ENCODE measurements at regions not wholly inside any gene's neighbourhood (a gene's known extent, or its start where the extent isn't known, plus 50 kb on each side); places are given as distances from the start of the nearest gene placed in this dataset.

DNA sequence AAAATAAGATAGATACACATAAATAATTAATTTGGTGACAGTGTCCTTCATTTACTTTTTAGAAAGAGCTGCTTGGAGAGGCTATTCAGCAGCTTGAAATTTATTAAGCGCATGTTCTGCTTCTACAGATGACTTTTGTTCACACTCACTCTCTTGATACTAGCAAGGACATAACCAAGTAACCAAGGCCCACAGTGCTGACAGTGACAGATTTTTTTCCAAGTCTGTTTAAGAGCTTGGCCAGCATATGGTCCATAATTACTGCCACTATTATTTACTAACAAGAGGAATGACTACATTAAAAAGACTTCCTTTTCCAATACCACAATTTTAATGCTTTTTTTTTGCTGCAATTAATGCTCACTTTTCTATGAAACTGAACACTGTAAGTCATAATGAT is 673.7 kb upstream of the MIR17HG start:
- H3K4me3 ChIP-seq (ENCODE audit: low read depth in 1 of 2, low read length in 2 of 2) = no peak overlapping the region
- WGBS, 2 donors = 68 to 77% methylated on average over 1 of the region's 1 CpG
- no peaks in the 10 kb centered on the region for H3K9me3 ChIP-seq (ENCODE audit: control insufficient read depth in 2 of 2, insufficient read depth in 1 of 2, low read depth in 1 of 2, low read length in 1 of 2)
- H3K36me3 ChIP-seq (ENCODE audit: control insufficient read depth in 2 of 2, insufficient read depth in 2 of 2, low read length in 1 of 2) = no peaks in the 10 kb centered on the region
- H3K27ac ChIP-seq (ENCODE audit: low read depth in 2 of 2, low read length in 1 of 2) = no peak overlapping the region
- no peaks in the 10 kb centered on the region for H3K4me1 ChIP-seq (ENCODE audit: control insufficient read depth in 2 of 2, insufficient read depth in 2 of 2, low read length in 1 of 2)
- no peaks in the 10 kb centered on the region for H3K27me3 ChIP-seq (ENCODE audit: control insufficient read depth in 1 of 2, insufficient read depth in 2 of 2, low read length in 2 of 2)

- H3K27ac ChIP-seq (ENCODE audit: low read depth in 2 of 2, low read length in 1 of 2) = no peak overlapping the region
- no peak overlapping the region for H3K4me3 ChIP-seq (ENCODE audit: low read depth in 1 of 2, low read length in 2 of 2)
- H3K27me3 ChIP-seq (ENCODE audit: control insufficient read depth in 1 of 2, insufficient read depth in 2 of 2, low read length in 2 of 2) = no peaks in the 10 kb centered on the region
- WGBS, 2 donors = 84 to 88% methylated on average over 2 of the region's 2 CpGs
- H3K36me3 ChIP-seq (ENCODE audit: control insufficient read depth in 2 of 2, insufficient read depth in 2 of 2, low read length in 1 of 2) = no peaks in the 10 kb centered on the region
- H3K4me1 ChIP-seq (ENCODE audit: control insufficient read depth in 2 of 2, insufficient read depth in 2 of 2, low read length in 1 of 2) = no peaks in the 10 kb centered on the region
- H3K9me3 ChIP-seq (ENCODE audit: control insufficient read depth in 2 of 2, insufficient read depth in 1 of 2, low read depth in 1 of 2, low read length in 1 of 2) = no peaks in the 10 kb centered on the region
Measured at GRCh38 chr13:90675129-90675528, 672.4 kb upstream of the MIR17HG start.

DNA sequence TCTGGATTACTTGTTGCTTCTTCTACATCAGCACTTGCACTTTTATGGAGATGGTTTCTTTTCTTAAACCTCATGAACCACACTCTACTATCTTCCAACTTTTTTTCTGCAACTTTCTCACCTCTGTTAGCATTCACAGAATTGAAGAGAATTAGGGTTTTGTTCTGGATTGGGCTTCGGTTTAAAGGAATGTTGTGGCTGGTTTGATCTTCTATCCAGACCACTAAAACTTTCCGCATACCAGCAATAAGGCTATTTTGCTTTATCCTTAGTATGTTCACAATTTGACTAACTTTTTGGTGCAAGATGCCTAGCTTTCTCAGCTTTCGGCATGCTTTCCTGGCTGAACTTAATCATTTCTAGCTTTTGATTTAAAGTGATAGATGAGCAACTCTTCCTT is 666.7 kb upstream of the MIR17HG start:
- H3K36me3 ChIP-seq (ENCODE audit: control insufficient read depth in 2 of 2, insufficient read depth in 2 of 2, low read length in 1 of 2) = no peaks in the 10 kb centered on the region
- H3K9me3 ChIP-seq (ENCODE audit: control insufficient read depth in 2 of 2, insufficient read depth in 1 of 2, low read depth in 1 of 2, low read length in 1 of 2) = no peaks in the 10 kb centered on the region
- H3K4me3 ChIP-seq (ENCODE audit: low read depth in 1 of 2, low read length in 2 of 2) = no peak overlapping the region
- H3K27me3 ChIP-seq (ENCODE audit: control insufficient read depth in 1 of 2, insufficient read depth in 2 of 2, low read length in 2 of 2) = no peaks in the 10 kb centered on the region
- H3K4me1 ChIP-seq (ENCODE audit: control insufficient read depth in 2 of 2, insufficient read depth in 2 of 2, low read length in 1 of 2) = no peaks in the 10 kb centered on the region
- WGBS, 2 donors = 54 to 65% methylated on average over 3 of the region's 3 CpGs
- H3K27ac ChIP-seq (ENCODE audit: low read depth in 2 of 2, low read length in 1 of 2) = no peak overlapping the region

- no peaks in the 10 kb centered on the region for H3K4me1 ChIP-seq (ENCODE audit: control insufficient read depth in 2 of 2, insufficient read depth in 2 of 2, low read length in 1 of 2)
- 64% methylated on average over 6 of the region's 6 CpGs for WGBS, 2 donors
- H3K4me3 ChIP-seq (ENCODE audit: low read depth in 1 of 2, low read length in 2 of 2) = no peak overlapping the region
- H3K27ac ChIP-seq (ENCODE audit: low read depth in 2 of 2, low read length in 1 of 2) = no peak overlapping the region
- H3K27me3 ChIP-seq (ENCODE audit: control insufficient read depth in 1 of 2, insufficient read depth in 2 of 2, low read length in 2 of 2) = no peaks in the 10 kb centered on the region
- no peaks in the 10 kb centered on the region for H3K9me3 ChIP-seq (ENCODE audit: control insufficient read depth in 2 of 2, insufficient read depth in 1 of 2, low read depth in 1 of 2, low read length in 1 of 2)
- H3K36me3 ChIP-seq (ENCODE audit: control insufficient read depth in 2 of 2, insufficient read depth in 2 of 2, low read length in 1 of 2) = no peaks in the 10 kb centered on the region
Measured at GRCh38 chr13:90683711-90684131, 663.8 kb upstream of the MIR17HG start.

DNA sequence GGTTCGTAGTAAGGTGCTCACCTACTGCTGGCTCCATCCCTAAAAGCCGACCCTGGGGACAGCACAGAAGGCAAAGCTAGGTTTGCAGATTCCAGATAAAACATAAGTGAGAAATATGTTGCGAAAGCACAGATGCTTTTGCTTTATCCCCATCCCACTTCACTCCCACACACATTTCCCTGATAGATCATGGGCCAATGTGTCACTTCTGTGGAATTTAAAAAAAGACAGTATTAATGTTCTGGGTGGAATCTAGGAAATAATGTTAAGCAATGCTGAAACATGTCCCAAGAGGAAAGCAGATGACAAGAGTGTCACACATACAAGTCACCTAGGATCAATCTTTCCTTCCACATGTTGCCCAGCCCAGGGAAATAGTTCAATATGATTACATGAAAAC is 661.0 kb upstream of the MIR17HG start:
- H3K27ac ChIP-seq (ENCODE audit: low read depth in 2 of 2, low read length in 1 of 2) = no peak overlapping the region
- H3K9me3 ChIP-seq (ENCODE audit: control insufficient read depth in 2 of 2, insufficient read depth in 1 of 2, low read depth in 1 of 2, low read length in 1 of 2) = no peaks in the 10 kb centered on the region
- H3K27me3 ChIP-seq (ENCODE audit: control insufficient read depth in 1 of 2, insufficient read depth in 2 of 2, low read length in 2 of 2) = no peaks in the 10 kb centered on the region
- H3K36me3 ChIP-seq (ENCODE audit: control insufficient read depth in 2 of 2, insufficient read depth in 2 of 2, low read length in 1 of 2) = no peaks in the 10 kb centered on the region
- no peak overlapping the region for H3K4me3 ChIP-seq (ENCODE audit: low read depth in 1 of 2, low read length in 2 of 2)
- 75 to 77% methylated on average over 3 of the region's 3 CpGs for WGBS, 2 donors
- no peaks in the 10 kb centered on the region for H3K4me1 ChIP-seq (ENCODE audit: control insufficient read depth in 2 of 2, insufficient read depth in 2 of 2, low read length in 1 of 2)

GRCh38 chr13:90689111-90689510 is 658.4 kb upstream of the MIR17HG start:
- WGBS, 2 donors = 88 to 92% methylated on average over 3 of the region's 3 CpGs
- Histone ChIP-seq H3K9me3 (ENCODE audit: control insufficient read depth in 2 of 2, insufficient read depth in 1 of 2, low read depth in 1 of 2, low read length in 1 of 2) (no peaks in the 10 kb centered on the region), H3K4me3 (ENCODE audit: low read depth in 1 of 2, low read length in 2 of 2) (no peak overlapping the region), H3K27me3 (ENCODE audit: control insufficient read depth in 1 of 2, insufficient read depth in 2 of 2, low read length in 2 of 2) (no peaks in the 10 kb centered on the region), H3K36me3 (ENCODE audit: control insufficient read depth in 2 of 2, insufficient read depth in 2 of 2, low read length in 1 of 2) (no peaks in the 10 kb centered on the region), H3K27ac (ENCODE audit: low read depth in 2 of 2, low read length in 1 of 2) (no peak overlapping the region), H3K4me1 (ENCODE audit: control insufficient read depth in 2 of 2, insufficient read depth in 2 of 2, low read length in 1 of 2) (no peaks in the 10 kb centered on the region)

DNA sequence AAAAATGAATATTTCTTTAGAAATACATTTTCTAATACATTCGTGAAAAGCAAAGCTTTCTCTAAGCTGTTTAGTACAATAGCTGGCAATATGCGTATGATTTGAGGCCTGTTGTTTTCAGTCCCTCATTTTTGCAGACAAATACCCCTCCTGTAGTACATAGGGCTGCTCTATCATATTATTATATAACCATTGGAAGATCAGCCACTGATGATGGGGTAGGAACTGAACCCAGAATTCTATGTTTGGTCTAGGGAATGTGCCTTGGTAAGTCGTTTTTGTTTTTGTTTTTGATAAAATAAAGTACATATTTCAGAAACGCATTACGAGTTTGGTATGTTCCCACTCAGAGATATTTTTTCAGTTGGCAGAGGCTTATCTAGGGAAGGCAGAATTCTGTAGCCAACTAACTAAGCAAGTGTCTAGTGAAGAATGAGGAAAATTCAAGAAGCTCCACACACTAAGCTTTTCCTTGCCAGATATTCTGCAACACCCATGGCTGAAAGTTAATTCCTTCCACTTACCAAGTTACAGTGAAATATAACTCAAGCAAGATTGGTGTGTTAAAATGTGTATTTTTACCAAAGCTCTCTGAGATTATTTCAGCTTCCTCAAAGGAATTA is 656.9 kb upstream of the MIR17HG start:
- Histone ChIP-seq H3K27me3 (ENCODE audit: control insufficient read depth in 1 of 2, insufficient read depth in 2 of 2, low read length in 2 of 2) (no peaks in the 10 kb centered on the region), H3K27ac (ENCODE audit: low read depth in 2 of 2, low read length in 1 of 2) (no peak overlapping the region), H3K9me3 (ENCODE audit: control insufficient read depth in 2 of 2, insufficient read depth in 1 of 2, low read depth in 1 of 2, low read length in 1 of 2) (no peaks in the 10 kb centered on the region), H3K4me1 (ENCODE audit: control insufficient read depth in 2 of 2, insufficient read depth in 2 of 2, low read length in 1 of 2) (no peaks in the 10 kb centered on the region), H3K36me3 (ENCODE audit: control insufficient read depth in 2 of 2, insufficient read depth in 2 of 2, low read length in 1 of 2) (no peaks in the 10 kb centered on the region), H3K4me3 (ENCODE audit: low read depth in 1 of 2, low read length in 2 of 2) (no peak overlapping the region)
- WGBS, 2 donors = 70 to 80% methylated on average over 5 of the region's 5 CpGs

GRCh38 chr13:90696254-90696653 is 651.2 kb upstream of the MIR17HG start:
- peaks cover 0 to 4% of the 10 kb centered on the region in 2 donors for H3K9me3 ChIP-seq (ENCODE audit: control insufficient read depth in 2 of 2, insufficient read depth in 1 of 2, low read depth in 1 of 2, low read length in 1 of 2)
- no peaks in the 10 kb centered on the region for H3K36me3 ChIP-seq (ENCODE audit: control insufficient read depth in 2 of 2, insufficient read depth in 2 of 2, low read length in 1 of 2)
- H3K27me3 ChIP-seq (ENCODE audit: control insufficient read depth in 1 of 2, insufficient read depth in 2 of 2, low read length in 2 of 2) = no peaks in the 10 kb centered on the region
- no peak overlapping the region for H3K4me3 ChIP-seq (ENCODE audit: low read depth in 1 of 2, low read length in 2 of 2)
- no peaks in the 10 kb centered on the region for H3K4me1 ChIP-seq (ENCODE audit: control insufficient read depth in 2 of 2, insufficient read depth in 2 of 2, low read length in 1 of 2)
- WGBS, 2 donors = 61 to 77% methylated on average over 1 of the region's 1 CpG
- no peak overlapping the region for H3K27ac ChIP-seq (ENCODE audit: low read depth in 2 of 2, low read length in 1 of 2)

- H3K4me1 ChIP-seq (ENCODE audit: control insufficient read depth in 2 of 2, insufficient read depth in 2 of 2, low read length in 1 of 2) = no peaks in the 10 kb centered on the region
- no peaks in the 10 kb centered on the region for H3K36me3 ChIP-seq (ENCODE audit: control insufficient read depth in 2 of 2, insufficient read depth in 2 of 2, low read length in 1 of 2)
- 82 to 83% methylated on average over 5 of the region's 5 CpGs for WGBS, 2 donors
- H3K4me3 ChIP-seq (ENCODE audit: low read depth in 1 of 2, low read length in 2 of 2) = no peak overlapping the region
- no peak overlapping the region for H3K27ac ChIP-seq (ENCODE audit: low read depth in 2 of 2, low read length in 1 of 2)
- H3K27me3 ChIP-seq (ENCODE audit: control insufficient read depth in 1 of 2, insufficient read depth in 2 of 2, low read length in 2 of 2) = no peaks in the 10 kb centered on the region
- peaks cover 0 to 4% of the 10 kb centered on the region in 2 donors for H3K9me3 ChIP-seq (ENCODE audit: control insufficient read depth in 2 of 2, insufficient read depth in 1 of 2, low read depth in 1 of 2, low read length in 1 of 2)
Measured at GRCh38 chr13:90696656-90697055, 650.8 kb upstream of the MIR17HG start.

DNA sequence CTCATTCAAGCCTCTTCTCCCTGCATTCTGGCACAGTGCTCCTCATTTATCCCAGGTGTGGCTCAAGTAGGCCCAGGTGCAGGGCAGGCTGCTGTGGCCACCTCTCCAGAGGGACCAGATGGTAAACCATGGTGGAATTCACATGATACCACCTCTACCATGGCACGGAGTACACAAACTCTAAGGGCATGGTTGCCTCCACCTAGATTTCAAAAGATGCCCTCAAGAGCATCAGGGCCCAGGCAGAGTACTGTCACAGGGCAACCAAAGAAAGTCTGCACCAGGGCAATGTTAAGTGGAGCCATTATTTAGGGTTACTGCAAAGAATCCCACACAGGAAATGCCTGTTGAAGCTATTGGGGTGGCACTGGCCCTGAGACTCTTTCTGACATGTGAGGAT is 647.1 kb upstream of the MIR17HG start:
- Histone ChIP-seq H3K4me1 (ENCODE audit: control insufficient read depth in 2 of 2, insufficient read depth in 2 of 2, low read length in 1 of 2) (no peaks in the 10 kb centered on the region), H3K27ac (ENCODE audit: low read depth in 2 of 2, low read length in 1 of 2) (no peak overlapping the region), H3K36me3 (ENCODE audit: control insufficient read depth in 2 of 2, insufficient read depth in 2 of 2, low read length in 1 of 2) (no peaks in the 10 kb centered on the region), H3K9me3 (ENCODE audit: control insufficient read depth in 2 of 2, insufficient read depth in 1 of 2, low read depth in 1 of 2, low read length in 1 of 2) (peaks cover 0 to 4% of the 10 kb centered on the region in 2 donors), H3K4me3 (ENCODE audit: low read depth in 1 of 2, low read length in 2 of 2) (no peak overlapping the region), H3K27me3 (ENCODE audit: control insufficient read depth in 1 of 2, insufficient read depth in 2 of 2, low read length in 2 of 2) (no peaks in the 10 kb centered on the region)
- WGBS, 2 donors = 76 to 97% methylated on average over 1 of the region's 1 CpG

Data from esophagus (tissue), 2 donors.